ENCODE measurements at regions not wholly inside any gene's neighbourhood (a gene's known extent, or its start where the extent isn't known, plus 50 kb on each side); places are given as distances from the start of the nearest gene placed in this dataset.
A peak's percentile ranks its signal among the peaks of the same experiment; 100 is the strongest.

DNA sequence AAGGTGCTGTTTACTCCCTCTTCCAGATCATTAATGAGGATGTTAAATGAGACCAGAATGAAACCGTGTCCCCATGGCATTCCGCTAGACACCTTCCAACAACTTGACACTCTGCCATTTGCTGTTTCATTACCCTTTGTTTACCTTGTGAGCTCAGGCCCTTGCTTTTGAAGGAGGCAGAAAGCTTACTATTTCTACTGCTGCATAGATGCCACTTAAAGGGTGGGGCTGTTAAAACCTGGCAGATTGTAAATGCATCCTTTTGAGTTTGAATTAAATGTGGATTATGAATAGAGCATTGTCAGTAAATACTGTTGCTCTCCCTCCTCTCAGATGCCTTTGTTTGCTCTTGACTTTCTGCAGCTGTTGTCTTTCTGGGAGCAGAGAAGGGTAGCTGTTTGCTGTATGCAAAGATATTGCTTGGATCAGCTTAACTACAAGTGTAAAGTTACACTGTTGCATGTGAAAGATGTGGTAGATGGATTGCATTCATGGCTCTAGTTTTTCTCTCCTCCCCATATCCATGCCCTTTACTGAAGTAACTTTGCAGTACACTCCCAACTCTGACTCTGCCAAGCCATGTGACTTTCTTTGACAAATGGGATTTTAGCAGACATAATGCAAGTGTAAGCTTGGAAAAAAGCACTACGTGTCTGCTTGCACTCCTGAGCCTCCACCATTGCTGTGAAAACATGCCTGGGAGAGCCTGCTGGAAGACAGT, 75.0 kb upstream of the DHX15 start:
- H3K27ac ChIP-seq, result no peak overlapping the region
- DNase-seq, result peak in 2 of 4 donors; percentile 29 to 42

DNA sequence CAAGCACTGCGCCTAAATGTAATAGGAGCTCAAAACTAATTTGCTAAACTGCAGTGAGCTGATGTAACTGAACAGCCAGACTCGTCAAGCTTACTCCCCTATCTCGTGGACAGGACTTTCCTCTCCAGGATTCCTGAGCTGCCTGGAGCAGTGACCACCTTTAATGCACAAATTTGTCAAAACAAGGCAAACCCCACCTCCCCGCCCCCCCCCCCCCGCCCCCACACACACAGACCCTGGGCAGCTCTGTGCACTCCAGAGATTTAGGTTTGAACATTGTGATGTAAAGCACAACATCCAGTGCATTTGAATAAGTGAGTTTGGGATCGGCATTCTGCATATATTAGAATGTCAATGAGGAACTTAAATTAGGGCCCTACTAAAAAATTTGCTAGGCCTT, 77.7 kb upstream of the DHX15 start:
- no peak overlapping the region for H3K4me3 ChIP-seq
- H3K36me3 ChIP-seq, result no peaks in the 10 kb centered on the region
- ATAC-seq (no peak), DNase-seq (no peak)
- H3K9me3 ChIP-seq, result no peaks in the 10 kb centered on the region
- no peak overlapping the region for H3K27ac ChIP-seq
- H3K27me3 ChIP-seq, result no peaks in the 10 kb centered on the region
- intact Hi-C loops (cut with DNase I), result no loop called here
- TF ChIP-seq, protein P1, sequence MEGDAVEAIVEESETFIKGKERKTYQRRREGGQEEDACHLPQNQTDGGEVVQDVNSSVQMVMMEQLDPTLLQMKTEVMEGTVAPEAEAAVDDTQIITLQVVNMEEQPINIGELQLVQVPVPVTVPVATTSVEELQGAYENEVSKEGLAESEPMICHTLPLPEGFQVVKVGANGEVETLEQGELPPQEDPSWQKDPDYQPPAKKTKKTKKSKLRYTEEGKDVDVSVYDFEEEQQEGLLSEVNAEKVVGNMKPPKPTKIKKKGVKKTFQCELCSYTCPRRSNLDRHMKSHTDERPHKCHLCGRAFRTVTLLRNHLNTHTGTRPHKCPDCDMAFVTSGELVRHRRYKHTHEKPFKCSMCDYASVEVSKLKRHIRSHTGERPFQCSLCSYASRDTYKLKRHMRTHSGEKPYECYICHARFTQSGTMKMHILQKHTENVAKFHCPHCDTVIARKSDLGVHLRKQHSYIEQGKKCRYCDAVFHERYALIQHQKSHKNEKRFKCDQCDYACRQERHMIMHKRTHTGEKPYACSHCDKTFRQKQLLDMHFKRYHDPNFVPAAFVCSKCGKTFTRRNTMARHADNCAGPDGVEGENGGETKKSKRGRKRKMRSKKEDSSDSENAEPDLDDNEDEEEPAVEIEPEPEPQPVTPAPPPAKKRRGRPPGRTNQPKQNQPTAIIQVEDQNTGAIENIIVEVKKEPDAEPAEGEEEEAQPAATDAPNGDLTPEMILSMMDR (IDR thresholded peaks at IDR 0.05), result no peak
- H3K4me1 ChIP-seq, result peaks cover 4 to 5% of the 10 kb centered on the region in 2 donors

More for the DNA sequence above, 75.0 kb upstream of the DHX15 start:
- Histone ChIP-seq H3K4me1 (peaks cover 4 to 5% of the 10 kb centered on the region in 2 donors), H3K9me3 (no peaks in the 10 kb centered on the region), H3K36me3 (no peaks in the 10 kb centered on the region), H3K4me3 (no peak overlapping the region), H3K27me3 (no peaks in the 10 kb centered on the region)
- ATAC-seq, result peak; percentile 86
- TF ChIP-seq, protein P1 (IDR thresholded peaks at IDR 0.05), result no peak
- intact Hi-C loops (cut with DNase I), result no loop called here

DNA sequence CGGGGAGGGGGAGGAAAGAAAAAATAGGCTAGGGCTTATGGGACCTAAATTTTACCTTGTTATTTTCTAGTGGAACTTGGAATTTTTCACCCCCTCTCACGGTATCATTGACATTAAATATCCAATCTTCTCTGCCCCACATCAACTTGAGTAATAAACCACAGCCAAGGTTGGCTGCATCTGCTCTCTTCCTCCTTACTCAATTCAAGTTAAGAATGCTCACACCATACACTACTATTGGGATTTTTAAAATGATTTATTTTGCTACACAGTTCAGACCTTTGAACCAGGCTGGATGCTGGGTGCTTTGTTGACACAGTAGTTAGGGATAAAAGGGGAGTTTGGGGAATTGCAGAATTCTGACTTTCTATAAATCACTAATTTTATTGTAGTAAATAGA, 78.2 kb upstream of the DHX15 start:
- no peak for DNase-seq
- TF ChIP-seq, protein P1 (IDR thresholded peaks at IDR 0.05), result no peak
- intact Hi-C loops (cut with DNase I), result no loop called here
- no peak for ATAC-seq
- Histone ChIP-seq H3K4me1 (peaks cover 4 to 5% of the 10 kb centered on the region in 2 donors), H3K27ac (no peak overlapping the region), H3K9me3 (no peaks in the 10 kb centered on the region), H3K36me3 (no peaks in the 10 kb centered on the region), H3K27me3 (no peaks in the 10 kb centered on the region), H3K4me3 (no peak overlapping the region)

DNA sequence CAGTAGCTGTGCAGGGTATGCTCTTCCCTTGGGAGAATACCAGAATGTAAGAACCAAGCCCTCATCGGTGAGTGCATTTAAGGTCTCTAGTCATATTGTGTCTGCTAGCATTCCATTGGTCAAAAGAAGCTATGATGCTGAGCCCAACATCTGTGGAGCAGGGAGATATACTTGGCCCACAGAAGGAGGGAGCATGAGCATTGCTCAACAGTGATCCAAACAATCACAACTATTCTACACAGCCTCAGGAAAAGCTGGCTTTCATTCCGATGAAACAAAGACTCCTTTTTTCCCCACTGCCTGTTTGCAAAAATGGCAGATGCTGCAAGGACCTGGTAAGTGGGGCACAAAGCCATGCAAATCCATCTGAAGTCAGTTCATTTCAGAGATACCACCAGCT, 80.6 kb upstream of the DHX15 start:
- no peaks in the 10 kb centered on the region for H3K27me3 ChIP-seq
- H3K36me3 ChIP-seq, result no peaks in the 10 kb centered on the region
- TF ChIP-seq, protein P1 (IDR thresholded peaks at IDR 0.05), result no peak
- intact Hi-C loops (cut with DNase I), result no loop called here
- DNase-seq (peak in 1 of 4 donors; percentile 34), ATAC-seq (no peak)
- no peak overlapping the region for H3K27ac ChIP-seq
- H3K9me3 ChIP-seq, result no peaks in the 10 kb centered on the region
- no peaks in the 10 kb centered on the region for H3K4me1 ChIP-seq
- no peak overlapping the region for H3K4me3 ChIP-seq

DNA sequence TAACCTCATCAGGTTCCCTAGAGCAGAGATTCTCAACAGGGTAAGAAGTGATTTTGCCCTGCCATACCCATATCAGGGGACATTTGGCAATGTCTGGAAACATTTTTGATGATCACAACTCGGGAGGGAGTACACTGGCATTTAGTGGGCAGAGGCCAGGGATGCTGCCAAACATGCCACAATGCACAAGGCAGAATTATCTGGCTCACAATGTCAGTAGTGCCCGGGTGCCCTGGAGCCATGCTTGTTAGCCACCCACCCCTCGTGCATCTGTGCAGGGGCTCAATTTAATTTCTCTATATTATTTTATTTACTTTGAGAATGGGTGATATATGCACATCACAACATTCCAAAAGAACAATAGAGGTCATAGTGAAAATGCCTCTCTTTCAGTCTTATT, 82.0 kb upstream of the DHX15 start:
- H3K4me3 ChIP-seq, result no peak overlapping the region
- H3K36me3 ChIP-seq, result no peaks in the 10 kb centered on the region
- H3K27ac ChIP-seq, result no peak overlapping the region
- no peaks in the 10 kb centered on the region for H3K27me3 ChIP-seq
- intact Hi-C loops (cut with DNase I), result no loop called here
- no peaks in the 10 kb centered on the region for H3K4me1 ChIP-seq
- DNase-seq (no peak), ATAC-seq (no peak)
- no peaks in the 10 kb centered on the region for H3K9me3 ChIP-seq
- TF ChIP-seq, protein P1 (IDR thresholded peaks at IDR 0.05), result no peak

Measured in left lung (tissue), 4 donors.